HG02571 (cell line): ENCODE measurements at regions not wholly inside any gene's neighbourhood (a gene's known extent, or its start where the extent isn't known, plus 50 kb on each side); places are given as distances from the start of the nearest gene placed in this dataset.

Experiments
- ATAC-seq: cut with Tn5 transposase; IDR thresholded peaks from one replicate; pipeline ENCODE4 v1.9.1; 2021; ENCODE audit warnings: mild to moderate bottlenecking, moderate library complexity; ENCODE audit not compliant: unreplicated experiment

DNA sequence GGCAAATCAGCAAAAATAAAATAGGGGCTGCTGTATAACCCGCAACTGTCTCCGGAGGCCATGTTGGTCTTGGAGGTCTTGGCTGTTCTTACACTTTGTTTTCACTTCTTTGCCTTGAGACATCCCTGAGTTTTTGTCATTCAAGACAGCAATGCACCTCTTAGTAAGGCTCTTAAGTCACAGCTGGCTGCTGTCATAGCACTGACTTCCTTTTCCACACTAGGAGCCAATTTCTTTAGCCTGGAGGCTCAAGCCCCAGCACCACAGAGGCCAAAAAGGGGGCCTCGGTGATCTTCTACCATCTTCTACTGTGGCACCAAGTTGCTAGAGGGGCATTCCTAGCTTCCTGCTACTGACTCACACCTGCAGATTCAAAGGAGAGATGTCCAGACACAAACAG lies 536.3 kb downstream of the CDH26 start:
- no peak for ATAC-seq

DNA sequence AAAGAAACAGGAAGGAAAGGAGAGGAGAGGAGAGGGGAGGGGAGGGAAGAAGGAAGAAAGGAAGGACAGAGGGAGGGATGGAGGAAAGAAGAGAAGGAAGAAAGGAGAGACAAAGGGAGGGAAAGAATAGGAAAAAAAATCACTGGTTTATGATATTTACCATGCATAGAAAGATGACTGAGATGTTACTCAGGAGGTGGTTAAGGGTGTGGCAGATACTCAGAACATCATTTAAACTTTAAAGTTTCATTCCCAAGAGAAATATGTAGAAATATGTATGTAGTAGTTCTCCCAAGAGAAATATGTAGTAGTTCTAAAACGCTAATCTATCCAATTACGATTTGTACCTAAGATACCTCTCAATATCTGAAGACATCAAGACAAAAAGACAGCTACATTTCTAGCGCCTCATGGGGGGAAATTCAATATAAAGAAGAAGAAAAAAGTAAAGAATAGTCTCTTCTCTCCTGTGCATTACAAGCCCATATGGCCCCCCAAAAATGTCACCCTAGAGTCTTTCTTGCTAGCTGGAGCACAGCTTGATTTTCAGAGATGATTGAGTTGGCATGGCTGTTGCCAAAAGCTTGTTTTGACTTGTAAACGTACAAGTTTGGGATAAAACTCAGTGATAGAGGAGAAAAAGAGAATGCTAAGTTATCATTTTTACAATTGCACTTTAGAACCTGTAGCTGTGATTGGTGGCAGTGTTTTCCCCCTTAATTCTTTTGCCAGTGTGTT lies 539.2 kb downstream of the CDH26 start:
- ATAC-seq, result no peak

DNA sequence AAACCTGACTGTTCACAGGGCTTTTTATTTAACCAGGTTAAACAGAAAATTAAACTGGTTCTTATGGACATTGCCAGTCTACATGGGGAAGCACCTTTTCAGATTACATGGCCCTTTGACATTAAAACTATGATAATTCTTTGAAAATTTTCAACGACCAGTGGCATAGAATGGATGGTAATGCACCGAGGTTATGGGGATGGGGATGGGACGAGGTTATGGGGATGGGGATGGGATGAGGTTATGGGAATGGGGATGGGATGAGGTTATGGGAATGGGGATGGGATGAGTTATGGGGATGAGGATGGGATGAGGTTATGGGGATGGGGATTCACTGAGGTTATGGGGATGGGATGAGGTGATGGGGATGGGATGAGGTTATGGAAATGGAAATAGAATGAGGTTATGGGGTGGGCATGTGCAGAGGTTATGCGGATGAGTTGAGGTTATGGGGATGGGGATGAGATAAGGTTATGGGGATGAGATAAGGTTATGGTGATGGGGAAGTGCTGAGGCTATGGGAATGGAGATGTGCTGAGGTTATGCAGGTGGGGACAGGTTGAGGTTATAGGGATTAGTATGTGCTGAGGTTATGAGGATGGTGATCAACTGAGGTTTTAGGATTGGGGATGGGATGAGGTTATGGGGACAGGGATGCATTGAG lies 541.9 kb downstream of the CDH26 start:
- no peak for ATAC-seq

DNA sequence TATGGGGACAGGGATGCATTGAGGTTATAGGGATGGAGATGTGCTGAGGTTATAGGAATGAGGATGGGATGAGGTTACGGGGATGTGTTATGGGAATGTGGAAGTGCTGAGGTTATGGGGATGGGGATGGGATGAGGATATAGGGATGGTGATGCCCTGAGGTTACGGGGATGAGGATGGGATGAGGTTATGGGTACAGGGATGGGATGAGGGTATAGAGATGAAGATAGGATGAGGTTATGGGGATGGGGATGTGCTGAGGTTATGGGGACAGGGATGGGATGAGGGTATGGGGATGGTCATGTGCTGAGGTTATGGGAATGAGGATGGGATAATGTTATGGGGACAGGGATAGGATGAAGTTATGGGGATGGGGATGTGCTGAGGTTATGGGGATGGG lies 542.8 kb downstream of the CDH26 start:
- ATAC-seq, result no peak

DNA sequence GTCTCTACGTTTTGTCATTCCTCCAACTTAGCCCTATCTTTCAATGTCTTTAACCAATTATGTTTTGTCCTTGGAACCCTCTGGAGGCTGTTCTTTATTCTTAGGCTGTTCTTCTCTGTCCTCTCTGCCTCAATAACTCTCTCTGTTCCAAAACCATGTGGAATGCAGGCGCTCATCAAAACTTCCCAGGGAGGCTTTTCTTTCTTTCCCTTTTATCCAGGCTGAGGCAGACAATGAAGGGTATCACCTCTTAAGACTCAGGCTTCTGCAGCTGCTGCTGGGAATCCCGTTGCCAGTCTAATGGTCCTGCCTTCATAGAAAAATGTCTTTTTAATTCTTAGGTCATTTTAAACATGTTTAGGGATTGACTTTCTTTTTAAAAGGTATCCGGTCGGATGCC lies 544.7 kb downstream of the CDH26 start:
- no peak for ATAC-seq

DNA sequence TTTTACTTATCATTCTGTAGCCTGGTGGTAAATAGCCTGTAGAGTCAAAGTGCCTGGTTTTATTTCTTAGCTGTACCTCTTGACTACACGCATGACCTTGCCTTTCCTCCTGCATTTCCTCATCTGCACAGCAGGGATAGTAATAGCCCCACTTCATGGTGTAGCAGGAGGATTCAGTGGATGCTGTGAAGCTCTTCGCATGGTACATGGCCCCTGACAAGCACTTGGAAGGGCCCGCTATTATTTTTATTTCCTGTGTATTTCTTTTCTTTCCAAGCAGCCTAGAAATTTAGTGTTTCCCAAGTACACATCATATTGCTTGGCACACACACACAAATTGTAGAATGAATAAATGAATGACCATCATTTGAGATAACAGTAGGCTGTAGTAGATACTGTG lies 547.2 kb downstream of the CDH26 start:
- ATAC-seq, result no peak

DNA sequence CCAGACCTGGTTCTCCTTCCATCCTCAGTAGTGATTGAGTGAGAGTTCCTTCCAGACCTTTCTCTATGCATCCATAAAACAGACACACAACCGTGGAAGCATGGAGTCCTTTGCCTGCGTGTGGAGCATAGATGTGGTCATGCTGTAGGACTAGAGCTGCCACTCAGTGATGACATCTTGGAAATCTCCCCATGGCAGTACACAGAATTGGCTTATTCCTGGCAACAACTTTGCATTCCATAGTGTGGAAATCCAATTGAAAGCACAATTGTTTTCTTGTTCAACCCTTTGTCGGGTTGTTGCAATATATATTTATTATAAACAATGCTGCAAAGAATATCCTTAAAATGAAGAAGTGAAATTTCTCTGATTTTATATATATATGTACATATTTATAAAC lies 547.8 kb downstream of the CDH26 start:
- no peak for ATAC-seq

DNA sequence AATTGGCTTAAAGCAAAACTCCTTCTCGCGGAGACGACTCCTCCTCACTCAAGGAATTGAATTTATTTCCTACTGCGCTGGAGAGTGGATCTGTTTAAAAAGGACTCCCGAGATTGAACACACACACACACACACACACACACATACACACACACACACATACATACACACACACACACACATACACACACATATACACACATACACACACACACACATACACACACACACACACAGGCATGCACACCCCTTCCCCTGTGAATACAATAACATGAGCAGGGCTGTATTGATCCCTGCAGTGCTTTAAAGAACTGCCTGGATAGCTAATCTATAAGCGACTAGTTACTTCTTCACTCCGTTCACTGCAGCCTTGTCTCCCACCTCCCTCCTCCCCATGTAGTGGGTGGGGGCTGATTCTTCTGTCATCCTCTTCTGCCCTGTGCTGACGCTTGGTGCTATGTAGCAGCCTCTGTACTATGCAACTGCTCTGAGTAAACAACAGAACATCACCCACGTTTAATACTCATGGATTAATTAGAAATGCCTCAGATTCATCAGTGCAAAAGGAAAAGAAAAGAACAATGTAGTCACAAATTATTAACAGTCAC lies 549.0 kb downstream of the CDH26 start:
- ATAC-seq, result no peak

DNA sequence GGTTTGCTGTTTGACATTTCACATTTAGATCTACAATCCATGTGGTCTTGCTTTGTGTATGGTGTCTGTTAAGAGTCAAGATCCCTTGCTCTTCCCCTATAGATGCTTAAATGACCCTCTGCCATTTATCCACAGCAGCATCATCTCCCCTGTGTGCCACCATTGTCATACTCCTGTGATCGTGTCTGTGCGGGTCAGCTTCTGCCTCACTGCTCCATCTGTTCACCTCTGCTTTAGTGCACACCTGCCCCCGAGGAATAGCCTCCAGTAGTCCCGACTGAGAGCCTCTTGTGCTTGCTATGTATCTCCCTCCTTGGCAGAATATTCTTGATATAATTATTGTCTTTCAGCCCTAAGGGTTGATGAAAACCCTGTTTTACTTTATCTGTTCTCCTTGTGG lies 551.2 kb downstream of the CDH26 start:
- no peak for ATAC-seq

DNA sequence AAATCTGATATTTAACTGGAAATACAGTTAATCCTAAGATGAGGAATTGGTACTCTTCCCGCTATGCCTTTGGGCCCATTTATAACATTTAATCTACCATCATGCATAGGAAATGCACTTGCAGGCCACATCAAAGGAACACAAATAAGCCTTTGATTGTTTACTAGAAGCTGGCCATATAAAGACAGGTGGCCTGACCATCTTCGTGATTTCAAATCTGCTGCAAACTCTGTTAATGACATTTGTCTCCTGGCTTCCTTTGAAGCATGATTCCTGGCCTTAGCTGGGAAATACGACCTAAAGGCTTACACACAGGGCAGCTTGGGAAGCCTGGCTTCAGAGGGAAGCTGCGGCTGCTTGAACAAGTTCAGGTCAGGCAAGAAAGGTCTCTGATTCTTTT lies 552.1 kb downstream of the CDH26 start:
- no peak for ATAC-seq

DNA sequence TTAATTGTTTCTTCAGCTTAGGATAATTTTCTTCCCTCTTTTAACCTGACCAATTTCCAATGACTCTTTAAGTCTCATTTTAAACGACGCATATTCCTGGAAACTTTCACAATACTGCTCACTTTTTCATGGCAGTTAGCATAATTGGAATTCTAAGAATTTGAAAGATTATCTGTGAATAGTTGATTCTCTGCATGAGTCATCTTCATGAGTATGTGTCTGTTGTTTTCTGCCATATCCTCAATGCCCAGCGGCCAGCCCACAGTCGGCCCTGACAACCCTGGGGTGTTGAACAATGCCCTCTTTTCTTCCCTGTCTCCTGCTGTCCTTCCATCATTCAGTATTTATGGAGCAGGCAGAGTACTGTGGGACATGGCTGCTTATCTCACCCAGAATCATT lies 554.2 kb downstream of the CDH26 start:
- ATAC-seq, result no peak

DNA sequence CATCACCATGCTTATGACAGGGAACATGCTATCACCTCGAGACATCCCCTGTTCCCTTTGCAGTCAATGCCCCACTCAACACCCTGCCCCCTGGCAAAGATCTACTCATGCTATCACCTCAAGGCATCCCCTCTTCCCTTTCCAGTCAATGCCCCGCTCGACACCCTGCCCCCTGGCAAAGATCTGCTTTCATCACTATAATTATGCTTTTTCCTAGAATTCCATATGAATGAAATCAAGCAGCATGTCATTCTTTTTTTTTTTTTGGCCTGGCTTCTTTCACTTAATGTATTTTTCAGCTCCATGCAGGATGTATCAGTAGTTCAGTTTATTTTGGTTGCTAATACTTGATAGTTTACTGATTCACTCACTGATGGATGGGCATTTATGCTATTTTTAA lies 554.9 kb downstream of the CDH26 start:
- no peak for ATAC-seq

DNA sequence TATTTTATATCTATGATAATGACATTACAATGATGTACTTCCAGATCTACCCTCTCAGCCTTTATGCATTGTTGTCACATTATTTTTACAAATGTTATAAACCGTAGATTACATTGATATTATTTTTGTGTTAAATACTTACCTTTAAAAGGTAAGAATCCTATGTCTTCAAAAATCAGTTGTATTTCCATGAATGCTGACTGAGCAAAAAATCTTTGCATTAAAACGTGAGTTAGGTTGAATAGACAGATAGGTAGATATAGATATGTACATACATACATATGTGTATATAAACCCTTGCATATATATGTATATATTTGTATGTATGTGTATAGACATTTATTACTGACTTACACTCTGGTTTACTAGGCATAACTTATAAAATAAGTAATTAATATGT lies 558.2 kb downstream of the CDH26 start:
- no peak for ATAC-seq

DNA sequence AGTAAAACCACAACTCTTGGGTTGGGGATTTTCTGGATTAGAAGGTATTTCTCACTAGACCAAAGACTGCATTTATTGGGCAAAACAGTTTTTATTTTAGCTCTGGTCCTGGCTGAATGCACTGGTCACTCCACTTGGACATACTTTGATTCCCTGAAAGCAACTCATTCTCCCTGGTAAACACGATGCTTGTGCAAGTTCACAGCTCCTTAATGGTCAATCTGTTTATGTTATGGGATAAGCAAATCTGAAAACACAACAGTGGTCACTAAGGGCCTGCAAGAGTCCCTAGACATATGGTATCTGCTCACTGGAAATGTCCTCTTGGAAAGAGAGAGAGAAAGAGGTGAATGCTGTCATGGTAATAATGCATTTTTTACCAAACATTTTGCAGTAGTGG lies 559.8 kb downstream of the CDH26 start:
- no peak for ATAC-seq

DNA sequence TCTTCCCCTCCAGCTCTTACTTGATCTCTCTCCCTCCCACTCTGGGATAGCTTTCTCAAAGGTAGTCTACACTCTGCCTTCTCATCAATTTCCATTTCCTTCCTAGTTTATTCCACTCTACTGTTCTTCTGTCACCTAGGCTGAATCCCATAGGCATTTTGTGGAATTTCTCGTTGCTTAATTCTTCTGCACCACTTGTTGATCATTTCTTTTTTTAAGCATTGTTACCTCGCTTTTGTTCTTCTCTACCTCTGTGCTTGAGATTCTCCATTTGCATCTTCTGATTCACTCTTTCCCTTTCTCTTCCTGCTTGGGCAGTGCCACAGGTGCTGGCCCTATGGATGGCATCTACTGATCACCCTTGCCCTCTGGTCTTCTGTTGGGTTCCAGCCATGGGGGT lies 567.2 kb downstream of the CDH26 start:
- no peak for ATAC-seq

DNA sequence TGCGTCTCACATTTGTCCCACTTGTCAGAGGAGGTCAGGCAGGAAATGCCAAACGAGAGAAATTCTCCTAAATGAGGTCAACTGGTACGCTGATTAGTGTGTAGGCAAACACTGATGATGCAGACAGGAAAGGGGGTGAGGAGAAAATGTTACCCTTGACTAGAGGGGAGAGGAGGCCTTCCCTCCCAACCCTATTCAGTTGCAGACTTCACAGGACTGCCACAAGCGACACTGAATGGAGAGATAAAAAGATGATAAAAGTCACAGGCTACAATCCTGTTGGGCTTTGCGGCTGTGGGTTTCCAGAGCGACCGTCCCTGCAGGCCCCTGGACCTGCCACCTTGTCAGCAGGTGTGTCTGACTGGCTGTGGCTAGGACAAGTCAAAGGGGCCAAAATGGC lies 569.4 kb downstream of the CDH26 start:
- ATAC-seq, result no peak

DNA sequence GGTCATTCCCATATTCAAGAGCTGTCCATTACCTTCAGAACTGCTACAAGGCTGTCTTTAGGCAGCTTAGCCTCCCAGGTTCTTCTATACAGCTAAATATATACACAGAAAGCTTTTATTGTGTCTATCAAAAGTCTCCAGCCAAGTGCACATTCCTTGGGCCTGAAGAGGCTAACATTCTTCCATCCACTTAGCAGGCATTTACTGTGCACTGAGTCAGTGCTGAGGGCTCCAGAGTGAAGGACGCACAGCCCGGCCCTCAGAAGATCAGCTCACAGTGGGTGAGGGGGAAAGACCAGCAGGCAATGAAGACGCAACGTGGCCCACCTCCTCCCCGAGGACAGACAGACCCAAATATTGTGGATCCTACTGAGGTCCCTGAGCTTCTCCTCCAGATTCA lies 569.9 kb downstream of the CDH26 start:
- ATAC-seq, result no peak

DNA sequence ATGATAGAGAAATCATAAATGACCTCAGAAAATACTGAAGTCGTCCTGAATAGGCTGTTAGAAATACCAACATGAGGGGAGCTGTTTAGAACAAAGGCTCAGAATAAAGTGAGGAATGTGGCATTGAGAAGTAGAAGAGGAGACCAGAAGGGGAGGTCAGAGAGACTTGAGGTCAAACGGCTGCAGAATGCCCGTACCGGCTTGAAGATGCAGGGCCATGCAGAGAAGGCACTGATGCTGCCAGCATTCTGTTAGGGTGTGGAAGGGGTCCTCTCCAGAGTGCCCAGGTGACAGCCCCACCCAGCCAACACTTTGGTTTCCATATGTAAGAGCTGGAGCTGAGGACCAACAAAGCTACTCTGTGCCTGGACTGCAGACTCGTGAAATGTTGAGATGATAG lies 570.9 kb downstream of the CDH26 start:
- no peak for ATAC-seq

DNA sequence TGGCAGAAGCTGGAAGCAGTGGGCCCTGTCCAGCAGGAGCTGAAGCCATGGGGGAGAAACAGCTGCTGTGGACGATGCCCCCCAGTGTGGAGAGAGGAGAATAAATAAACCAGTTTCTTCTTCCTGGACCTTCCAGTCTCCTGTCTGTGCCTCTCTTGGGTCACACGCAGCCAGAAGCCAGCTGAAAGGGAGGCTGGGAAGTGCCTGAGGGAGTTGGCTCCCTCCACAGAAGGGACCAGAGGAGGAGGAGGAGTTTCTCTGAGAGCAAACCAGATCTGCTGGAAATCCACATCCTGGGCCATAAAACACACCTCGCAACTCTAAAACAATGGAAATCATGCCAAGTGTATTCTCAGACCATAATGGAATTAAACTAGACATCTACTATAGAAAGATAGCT lies 577.0 kb downstream of the CDH26 start:
- no peak for ATAC-seq

DNA sequence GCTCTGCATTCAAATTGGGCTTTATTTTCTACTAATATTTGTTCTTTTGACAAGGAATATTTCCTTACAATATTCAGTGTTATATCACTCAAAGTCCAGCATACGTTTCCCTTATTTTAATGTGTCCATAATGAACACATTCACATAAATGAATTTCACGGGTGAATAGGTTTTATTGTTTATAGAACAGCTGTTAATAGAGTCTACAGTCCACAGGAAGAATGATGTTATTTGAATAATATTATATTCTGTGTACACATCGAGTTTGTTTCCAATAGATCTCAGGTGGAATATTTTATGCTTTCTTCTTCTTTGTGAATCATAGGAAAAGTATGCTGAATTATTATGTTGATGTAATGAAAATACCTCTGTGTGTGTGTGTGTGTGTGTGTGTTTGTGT lies 582.4 kb downstream of the CDH26 start:
- no peak for ATAC-seq

DNA sequence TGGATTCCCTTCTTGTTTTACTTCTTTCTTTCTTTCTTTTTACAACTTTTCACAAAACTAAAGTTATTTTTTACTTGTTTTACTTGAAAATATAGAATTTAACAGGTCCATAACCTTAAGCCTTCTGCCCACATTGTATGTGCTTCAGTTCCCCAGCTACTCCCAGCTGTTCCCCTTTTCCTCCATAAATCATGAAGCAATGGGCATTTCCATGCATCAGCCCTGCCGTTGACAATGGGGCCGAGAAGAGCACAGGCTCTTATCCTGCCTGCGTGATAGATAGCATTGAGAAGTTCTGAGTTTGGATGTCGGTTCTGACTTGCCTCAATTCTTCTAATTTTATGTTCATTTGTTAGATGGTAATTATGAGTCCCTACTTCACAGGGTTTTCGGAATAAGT lies 583.8 kb downstream of the CDH26 start:
- ATAC-seq, result no peak

DNA sequence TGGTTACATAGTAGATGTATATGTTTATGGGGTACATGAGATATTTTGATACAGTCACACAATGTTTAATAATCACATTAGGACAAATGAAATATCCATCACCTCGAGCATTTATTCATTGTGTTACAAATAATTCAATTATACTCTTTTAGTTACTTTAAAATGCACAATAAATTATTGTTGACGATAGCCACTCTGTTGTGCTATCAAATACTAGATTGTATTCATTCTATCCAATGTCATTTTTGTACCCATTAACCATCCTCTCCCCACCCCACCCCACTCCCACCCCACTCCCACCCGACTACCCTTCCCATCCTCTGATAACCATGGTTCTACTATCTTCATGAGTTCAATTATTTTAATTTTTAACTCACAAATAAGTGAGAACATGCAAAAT lies 585.4 kb downstream of the CDH26 start:
- no peak for ATAC-seq

DNA sequence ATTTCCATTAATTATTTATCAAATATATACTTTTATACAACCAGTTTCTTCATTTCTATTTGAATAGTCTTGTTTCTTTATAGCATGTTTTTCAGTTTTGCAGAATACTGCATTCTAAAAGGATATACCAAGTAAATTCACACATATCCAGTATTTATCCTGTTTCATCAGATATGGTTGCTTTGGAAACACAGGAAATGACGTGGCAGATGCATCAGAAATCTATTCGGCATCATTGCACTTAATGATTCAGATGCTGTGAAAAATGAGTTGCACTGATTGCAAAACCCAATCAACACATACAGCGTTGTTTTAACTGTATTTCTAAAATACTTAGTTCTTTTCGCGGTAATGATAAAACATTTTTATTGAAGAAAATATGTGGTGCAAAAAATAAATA lies 594.9 kb downstream of the CDH26 start:
- no peak for ATAC-seq
